ENCODE measurements at regions not wholly inside any gene's neighbourhood (a gene's known extent, or its start where the extent isn't known, plus 50 kb on each side); places are given as distances from the start of the nearest gene placed in this dataset.

DNA sequence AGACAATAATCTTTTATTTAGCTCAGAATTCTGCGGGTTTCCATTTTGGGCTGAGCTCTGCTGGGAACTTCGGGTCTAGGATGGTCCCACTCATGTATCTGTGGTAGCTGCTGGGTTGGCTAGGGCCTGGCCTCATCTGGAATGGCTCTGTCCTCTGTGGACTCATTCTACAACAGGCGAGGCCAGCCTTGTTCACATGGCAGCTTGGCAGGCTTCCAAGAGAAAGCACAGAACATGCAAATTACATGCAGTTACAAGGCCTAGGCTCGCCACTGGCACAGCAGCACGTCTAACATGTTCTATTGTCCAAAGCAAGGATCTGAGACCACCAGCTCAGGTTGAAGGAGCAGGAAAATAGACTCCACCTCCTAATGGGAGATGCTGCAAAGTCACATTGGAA lies 431.4 kb downstream of the PDCD6IP start:
- TF ChIP-seq, protein P1, sequence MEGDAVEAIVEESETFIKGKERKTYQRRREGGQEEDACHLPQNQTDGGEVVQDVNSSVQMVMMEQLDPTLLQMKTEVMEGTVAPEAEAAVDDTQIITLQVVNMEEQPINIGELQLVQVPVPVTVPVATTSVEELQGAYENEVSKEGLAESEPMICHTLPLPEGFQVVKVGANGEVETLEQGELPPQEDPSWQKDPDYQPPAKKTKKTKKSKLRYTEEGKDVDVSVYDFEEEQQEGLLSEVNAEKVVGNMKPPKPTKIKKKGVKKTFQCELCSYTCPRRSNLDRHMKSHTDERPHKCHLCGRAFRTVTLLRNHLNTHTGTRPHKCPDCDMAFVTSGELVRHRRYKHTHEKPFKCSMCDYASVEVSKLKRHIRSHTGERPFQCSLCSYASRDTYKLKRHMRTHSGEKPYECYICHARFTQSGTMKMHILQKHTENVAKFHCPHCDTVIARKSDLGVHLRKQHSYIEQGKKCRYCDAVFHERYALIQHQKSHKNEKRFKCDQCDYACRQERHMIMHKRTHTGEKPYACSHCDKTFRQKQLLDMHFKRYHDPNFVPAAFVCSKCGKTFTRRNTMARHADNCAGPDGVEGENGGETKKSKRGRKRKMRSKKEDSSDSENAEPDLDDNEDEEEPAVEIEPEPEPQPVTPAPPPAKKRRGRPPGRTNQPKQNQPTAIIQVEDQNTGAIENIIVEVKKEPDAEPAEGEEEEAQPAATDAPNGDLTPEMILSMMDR (IDR thresholded peaks at IDR 0.05; ENCODE audit: insufficient read depth, low read length): no peak
- TF ChIP-seq REST (IDR thresholded peaks at IDR 0.05; ENCODE audit: insufficient replicate concordance, low read depth) (no peak), POLR2AphosphoS5 (IDR thresholded peaks at IDR 0.05; ENCODE audit: low read depth) (no peak), SPI1 (IDR thresholded peaks at IDR 0.05; ENCODE audit: borderline replicate concordance, low read depth) (no peak), GABPA (IDR thresholded peaks at IDR 0.05; ENCODE audit: low read depth) (no peak)

All from HL-60 (cell line).